Skin of body (tissue), 1 donor: ENCODE measurements at regions not wholly inside any gene's neighbourhood (a gene's known extent, or its start where the extent isn't known, plus 50 kb on each side); places are given as distances from the start of the nearest gene placed in this dataset.

Experiments
- DNase-seq: peaks from one replicate; lab custom pipeline; 2025; lab: John Stamatoyannopoulos, UW

DNA sequence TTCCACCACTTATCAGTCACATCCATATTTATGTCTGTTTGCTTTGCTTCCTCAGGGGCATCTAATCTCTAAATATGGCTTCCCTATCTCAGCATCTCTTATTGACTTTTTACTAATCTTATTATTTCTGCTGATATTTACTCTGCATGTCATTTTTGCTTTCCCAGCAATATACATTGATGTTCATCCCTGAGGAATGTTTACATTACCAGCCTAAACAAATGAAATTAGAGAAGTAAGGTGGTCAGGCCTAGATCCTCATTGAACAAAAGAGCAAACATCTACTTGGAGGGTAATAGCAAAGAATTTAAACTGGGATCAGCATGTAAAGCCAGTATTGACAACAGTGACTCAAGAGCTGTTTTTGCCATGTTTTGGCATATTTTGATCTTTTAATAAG, 546.4 kb downstream of the MMUT start:
- no peak for DNase-seq

DNA sequence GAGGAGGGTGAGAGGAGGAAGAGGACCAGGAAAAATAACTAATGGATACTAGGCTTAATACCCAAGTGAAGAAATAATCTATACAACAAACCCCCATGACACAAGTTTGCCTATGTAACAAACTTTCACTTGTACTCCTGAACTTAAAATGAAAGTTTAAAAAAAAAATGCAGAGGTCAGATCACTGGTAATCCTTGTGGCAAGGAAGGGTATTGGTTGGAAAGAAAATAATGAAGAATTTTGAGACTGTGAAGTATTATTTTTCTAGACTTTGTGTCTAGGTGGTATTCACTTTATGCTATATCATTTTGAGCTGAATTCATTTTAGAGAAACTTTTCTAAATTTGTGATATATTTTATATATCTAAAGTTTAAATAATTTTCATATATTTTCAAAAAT, 547.5 kb downstream of the MMUT start:
- DNase-seq, result no peak

DNA sequence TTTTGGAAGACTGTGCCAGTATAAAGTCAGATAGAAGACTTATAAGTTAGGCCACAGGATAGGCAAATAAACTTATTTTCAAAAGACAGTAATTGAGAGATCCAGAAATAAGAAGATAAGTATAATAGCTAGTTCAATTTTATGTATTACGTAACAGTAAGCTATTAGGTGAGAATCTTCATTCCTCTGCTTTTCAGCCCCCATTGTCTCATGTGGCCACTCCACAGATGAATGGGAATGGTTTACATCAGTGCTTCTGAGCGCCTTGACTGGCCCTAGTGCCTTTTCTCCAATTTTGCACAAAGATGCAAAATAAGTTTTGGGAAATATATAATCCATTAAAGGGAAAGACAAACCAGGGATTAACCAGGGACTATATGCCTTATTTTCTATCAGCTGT, 550.5 kb downstream of the MMUT start:
- no peak for DNase-seq

DNA sequence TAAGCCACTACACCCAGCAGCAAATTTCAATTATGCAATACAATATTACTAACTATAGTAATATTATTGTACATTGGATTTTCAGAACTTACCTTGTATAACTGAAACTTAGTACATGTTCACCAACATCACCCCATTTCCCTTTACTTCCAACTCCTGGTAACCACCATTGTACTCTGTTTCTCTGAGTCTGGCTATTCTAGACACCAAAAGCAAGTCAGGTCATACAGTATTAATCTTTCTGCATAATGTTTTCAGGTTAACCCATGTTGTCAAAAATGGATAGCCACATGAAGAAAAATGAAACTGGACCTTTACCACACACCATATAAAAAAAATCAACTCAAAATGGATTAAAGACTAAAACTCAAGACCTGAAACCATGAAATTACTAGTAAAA, 558.2 kb downstream of the MMUT start:
- DNase-seq, result no peak

DNA sequence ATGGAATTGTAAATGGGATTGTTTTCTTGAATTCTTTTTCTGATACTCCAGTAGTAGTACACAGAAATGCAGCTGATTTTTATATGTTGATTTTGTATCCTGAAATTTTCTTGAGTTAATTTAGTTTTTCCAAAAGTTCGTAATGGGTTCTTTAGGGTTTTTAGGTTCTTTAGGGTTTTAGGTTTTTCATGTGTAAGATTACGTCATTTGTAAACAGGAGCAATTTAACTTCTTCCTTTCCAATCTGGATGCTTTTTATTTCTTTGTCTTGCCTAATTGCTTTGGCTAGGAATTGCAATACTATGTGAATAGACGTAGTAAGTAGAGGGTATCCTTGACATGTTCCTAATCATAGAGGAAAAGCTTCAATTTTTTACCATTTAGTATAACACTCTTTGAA, 568.6 kb downstream of the MMUT start:
- DNase-seq, result no peak

DNA sequence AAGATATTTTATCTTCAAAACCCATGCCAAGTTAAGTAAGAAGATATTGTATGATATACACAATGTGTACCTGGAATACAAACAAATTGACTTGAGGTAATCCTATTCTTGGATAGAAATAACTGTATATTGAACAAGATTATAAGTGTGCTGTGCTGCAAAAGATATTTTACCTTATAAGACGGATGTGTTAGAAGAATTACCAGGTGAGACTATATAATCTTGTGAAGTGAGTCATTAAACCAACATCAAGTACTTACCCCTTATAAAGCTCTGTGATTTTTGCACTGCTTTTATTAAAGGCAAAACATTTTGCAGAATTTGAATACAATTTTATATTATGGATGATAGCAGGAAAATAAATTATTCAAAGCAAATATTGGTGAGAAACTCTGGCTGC, 570.0 kb downstream of the MMUT start:
- DNase-seq, result no peak

DNA sequence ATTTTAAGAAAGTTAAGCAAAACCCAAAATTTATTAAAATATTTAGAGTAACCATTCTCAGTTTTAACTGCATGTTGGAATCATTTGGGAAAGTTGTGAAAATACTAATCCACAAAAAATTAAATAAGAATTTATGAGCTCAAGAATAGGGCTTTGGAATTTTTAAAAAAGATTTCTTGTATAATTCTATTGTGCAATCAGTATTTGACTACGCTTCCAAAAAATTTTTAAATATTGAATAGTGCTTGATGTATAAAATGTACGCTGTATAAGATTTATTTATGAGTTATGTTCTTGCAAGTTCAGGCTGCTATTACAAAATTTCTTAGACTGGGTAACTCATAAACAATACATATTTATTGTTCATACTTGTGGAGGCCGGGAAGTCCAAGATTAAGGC, 571.7 kb downstream of the MMUT start:
- DNase-seq, result no peak

DNA sequence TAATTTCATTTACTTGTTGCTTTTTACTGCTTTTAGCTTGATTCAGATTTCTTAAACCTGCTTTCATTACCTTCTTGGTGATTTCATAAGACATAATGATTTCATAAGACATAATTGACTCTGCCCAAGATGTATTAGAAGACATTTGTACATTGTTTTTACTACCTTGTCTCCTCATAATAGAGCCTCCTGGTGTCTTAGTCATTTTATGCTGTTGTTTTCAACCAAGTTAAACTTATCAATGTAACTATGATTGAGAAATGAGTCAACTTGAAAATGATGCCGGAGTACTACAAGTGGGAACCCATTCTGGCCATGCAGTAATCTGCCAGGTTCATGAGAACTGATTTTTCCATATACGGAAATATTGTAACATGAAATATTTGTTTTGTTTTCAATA, 573.6 kb downstream of the MMUT start:
- DNase-seq, result no peak

DNA sequence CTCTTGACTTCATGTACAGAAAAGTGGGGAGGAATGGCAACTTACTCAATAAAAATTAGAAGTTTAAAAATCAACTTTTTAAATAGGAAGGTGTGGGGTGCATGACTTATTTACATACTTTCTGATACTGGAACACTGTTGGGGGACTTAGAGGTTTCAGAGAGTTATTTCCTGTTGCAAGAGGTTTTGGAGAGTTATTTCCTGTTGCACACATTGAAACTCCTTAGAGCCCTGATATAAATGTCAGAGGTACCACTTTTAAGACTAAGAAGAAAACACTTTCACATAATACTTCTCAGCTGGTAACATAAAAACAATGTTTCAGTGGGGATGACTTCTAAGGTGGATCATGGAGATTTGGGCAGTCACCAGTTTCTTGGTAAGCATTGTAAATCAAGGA, 579.9 kb downstream of the MMUT start:
- DNase-seq, result no peak

DNA sequence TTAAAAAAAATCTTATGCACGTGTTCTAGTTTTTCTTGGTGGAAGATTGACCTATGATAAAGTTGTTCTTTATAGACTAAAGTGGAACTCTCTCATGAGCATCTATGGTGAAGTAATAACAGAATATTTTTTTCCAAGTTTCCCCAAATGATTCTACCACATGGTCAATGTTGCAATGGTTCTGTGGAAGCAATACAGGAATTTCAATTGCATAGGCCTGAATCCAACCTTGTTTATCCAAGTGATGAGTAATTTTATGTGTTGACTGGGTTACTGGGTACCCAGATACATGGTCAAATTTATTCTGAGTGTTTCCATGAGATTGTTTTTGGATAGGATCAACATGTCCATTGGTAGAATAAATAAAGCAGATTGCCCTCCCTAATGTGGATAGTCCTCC, 581.5 kb downstream of the MMUT start:
- no peak for DNase-seq

DNA sequence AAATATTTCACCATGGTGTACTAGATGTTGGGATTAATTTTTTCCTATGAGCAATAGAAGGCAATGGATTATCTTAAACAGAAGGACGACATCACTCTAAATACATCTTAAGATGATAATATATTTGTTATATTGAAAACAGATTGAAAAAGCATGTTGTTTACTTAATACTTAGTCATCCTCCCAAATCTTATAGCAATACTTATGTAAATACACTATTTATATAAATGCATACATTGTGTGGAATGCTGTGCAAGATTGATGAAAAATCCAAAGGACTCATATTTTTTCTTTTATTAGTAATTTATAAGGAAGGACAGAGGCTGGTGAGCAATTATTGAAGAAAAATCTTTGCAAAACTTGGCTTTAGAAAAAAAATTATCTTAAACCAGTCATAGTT, 593.5 kb downstream of the MMUT start:
- no peak for DNase-seq

DNA sequence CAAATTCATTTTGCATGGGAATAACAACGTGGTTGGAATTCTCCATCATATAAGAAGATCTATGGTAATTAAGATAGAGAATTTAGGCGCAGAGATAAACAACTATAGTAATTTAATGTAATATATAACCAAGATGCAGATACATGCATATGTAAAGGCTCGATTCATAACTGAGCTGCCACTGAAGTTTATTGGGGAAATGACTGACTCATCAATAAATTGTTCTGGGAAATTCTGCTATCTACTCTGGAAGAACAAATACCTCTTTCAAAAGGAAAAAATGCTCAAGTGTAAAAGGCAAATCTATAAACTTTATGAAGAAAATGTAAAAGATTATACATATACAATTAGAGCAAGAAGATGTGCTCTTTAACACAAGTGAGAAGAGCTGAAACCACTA, 596.4 kb downstream of the MMUT start:
- no peak for DNase-seq

DNA sequence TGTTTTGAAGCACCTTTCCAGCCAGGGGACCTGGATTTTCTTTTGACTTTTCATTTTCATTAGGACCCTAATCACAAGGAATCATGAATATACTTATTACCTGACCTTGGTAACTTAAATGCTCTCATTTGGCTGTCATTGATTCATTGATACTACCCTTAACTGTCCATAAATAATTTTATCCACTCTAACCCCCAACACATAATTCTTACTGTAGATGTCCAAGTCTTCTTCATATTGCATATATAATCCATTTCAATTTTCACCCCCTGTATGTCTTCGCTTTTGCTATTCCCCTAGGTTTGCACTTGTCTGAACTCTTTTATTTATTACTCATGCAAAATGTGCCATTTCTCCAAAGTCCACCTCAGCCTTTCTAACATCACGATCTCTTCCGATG, 602.9 kb downstream of the MMUT start:
- no peak for DNase-seq

DNA sequence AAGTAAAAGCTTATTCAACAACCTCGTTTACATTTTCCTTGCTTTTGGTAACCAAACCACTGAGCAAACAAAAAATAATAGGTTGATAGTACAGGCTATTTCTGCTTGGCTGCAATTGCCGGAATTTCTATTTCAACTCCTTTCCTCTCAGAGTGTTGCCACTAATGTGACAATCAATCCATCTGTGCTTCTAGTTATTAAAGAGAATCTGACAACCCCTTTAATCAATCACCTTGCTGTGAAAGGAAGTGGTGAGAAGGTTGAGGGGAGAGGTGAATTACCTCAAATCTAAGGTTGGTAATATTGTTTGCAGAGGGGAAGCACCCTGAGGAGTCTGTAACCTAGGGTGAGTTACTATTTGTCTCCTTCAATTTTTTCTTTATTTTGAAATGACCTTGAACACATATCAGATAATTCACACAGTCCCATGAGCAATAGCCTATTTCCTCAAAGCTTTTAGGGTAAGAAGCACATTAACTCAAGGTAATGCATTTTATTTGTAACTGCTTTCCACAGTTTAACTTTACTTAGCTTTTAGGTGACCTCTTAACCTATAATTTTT, 603.4 kb downstream of the MMUT start:
- DNase-seq, result no peak

DNA sequence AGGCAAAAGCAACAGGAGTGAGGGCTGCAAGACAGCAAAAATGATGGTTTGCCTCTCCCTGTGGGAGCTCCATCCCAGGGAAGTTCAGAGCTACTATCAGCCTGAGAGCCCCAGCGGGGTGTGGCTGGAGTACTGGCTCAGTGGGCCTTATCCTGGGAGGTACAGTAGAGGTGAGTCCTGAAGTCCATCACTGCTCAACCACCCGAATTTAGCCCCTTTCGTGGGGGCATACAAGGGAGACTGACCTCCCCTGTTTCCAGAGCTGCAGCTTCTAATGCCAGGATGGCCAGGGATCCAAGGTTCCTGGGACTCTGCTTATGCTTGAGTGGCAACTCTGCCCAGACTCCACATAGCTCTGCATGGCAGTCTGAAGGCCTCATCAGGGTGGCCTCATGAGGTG, 617.8 kb downstream of the MMUT start:
- no peak for DNase-seq

DNA sequence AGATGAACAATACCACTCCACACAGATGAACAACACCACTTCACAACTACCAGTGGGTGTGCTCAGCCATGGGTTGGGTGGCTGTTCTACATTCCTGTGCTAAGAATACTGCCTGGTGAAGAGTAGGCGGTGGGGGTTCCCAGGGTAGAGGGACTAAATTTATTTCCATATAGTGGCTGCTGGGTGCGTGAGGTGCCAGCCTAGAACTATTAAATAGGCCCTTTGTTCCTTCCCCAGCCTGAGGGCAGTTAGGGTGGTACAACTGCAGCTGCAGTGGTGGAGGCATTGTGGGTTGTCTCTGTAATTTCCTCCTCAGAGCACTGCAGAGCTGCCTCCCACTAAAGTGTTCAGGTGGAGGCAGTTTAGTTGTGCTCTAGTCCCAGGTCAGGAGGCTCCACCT, 618.4 kb downstream of the MMUT start:
- DNase-seq, result no peak

DNA sequence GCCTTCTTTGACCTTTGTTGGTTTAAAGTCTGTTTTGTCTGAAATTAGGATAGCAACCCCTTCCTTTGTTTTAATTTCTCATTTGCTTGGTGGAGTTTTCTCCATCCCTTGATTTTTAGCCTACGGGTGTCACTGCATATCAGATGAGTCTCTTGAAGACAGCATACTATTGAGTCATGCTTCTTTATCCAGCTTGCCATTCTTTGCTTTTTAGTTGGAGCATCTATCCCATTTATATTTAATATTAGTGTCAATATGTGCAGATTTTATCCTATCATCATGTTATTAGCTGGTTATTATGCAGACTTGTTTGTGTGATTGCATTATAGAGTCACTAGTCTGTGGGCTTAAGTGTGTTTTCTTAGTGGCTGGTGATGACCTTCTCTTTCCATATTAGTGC, 622.2 kb downstream of the MMUT start:
- DNase-seq, result no peak

DNA sequence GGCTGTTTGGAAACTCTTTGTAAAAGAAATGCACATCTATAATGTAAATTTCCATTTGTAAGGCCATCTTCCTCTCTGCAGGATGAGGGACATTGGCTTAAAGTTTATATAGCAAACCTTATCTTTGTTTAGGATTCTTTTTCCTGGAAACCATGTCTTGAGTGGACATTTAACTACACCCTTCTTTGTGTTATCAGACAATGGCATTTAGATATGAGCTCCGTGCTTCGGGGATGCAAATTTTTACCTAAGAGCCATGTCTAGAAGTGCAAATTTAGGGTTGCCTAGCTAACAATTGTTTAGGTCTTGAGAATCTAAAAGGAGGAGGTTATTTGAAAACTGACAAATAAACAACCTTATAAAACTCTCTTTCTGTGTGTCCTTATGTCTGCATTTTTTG, 623.8 kb downstream of the MMUT start:
- no peak for DNase-seq

DNA sequence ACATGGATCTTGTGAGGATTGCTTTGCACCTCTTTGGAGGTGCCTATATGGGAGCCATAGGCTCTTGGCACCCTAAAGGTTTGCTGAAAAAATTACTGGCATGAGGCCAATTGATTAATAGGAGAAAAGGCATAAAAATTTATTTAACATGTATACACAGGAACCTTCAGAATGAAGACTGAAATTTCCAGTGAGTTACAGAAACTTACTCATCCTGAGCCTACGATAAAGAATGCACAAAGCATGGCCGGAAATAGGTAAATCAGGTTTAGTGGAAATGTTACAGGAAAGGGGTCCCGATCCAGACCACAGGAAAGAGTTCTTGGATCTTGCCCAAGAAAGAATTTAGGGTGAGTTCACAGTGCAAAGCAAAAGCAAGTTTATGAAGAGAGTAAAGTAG, 625.3 kb downstream of the MMUT start:
- DNase-seq, result no peak

DNA sequence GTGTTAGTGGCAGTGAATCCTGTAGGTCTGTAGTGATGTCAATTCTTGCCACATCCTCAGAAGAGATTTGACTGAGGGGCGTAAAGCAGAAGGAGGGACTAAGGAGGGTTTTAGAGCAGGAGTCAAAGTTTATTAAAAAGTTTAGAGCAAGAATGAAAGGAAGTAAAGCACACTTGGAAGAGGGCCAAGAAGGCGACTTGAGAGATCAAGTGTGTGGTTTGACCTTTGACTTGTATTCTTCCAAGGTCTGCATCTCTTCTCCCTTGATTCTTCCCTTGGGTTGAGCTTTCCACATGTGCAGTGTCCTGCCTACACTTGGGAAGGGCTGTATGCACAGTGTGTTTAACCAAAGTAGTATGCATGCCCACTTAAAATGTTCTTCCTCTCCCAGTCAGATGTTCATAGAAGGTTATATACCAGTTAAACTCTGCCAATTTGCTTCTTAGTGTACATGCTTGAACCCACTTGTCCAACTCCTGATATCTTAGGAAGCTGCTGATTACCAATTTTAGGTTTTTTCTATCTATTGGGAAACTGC, 627.6 kb downstream of the MMUT start:
- no peak for DNase-seq

DNA sequence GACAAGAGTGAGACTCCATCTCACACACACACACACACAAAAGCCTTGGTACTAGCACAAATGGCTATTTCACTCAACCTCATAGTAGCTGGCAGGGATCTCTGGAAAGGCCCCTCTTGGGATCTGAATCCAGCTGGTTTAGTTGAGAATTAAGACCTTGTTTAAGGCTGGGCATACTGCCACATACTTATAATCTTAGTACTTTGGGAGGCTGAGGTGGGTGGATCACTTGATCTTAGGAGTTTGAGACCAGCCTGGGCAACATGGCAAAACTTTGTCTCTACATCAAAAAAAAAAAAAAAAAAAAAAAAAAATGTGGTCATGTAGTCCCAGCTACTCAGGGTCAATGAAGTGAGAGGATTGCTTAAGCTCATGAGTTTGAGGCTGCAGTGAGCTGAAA, 628.3 kb downstream of the MMUT start:
- DNase-seq, result no peak

DNA sequence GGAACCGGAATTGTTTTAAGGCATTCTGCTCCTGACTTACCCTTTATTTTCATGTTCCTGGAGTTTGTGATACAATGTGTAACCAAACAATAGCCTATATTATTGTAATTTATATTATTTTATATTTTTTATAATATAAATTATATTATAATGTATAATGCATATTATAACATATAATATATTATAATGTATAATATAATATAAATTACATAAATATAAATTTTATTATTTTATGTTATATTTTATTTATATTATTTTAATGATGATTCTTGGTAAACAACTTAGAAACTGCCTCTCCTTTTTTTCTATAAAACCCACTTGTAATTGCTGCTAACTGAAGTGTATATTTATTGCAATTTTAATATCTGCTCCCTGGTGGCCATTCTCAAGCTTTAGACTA, 629.1 kb downstream of the MMUT start:
- no peak for DNase-seq

DNA sequence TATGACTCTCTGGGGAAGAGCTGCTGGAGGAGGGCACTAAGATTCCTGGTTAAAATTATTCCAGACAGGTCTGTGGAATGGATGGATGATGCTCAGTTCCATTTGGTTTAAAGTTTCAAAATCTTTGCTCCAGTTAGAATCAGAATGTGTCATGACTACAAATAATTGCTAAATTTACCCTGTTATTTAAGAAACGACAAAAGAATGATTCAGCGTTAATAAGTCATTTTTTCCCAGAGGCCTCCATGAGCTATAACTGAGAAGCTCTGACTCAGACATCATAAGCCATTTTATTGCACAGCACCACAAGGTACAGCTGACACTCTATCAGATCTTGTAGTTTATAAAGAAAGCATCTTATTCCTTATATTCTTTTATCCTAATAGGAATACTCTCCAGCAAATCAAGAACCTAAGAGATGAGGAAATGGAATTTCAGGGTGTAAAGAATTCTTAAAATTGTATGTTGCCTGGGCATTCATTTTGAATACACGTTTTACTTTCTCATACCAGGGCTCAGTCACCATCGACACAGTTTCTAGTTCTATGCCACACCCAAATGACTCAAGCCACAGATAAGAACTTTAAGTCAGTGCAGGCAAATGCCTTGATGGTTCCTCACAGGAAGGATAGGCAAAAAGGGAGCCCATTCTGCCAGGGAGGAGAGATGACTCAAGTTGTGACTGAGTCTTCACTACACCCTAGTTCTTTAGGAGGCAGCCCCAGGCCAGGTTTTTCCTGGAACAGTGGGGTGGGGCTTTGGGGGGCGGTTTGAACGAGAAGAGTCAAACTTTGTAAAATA, 636.0 kb downstream of the MMUT start:
- DNase-seq, result no peak

DNA sequence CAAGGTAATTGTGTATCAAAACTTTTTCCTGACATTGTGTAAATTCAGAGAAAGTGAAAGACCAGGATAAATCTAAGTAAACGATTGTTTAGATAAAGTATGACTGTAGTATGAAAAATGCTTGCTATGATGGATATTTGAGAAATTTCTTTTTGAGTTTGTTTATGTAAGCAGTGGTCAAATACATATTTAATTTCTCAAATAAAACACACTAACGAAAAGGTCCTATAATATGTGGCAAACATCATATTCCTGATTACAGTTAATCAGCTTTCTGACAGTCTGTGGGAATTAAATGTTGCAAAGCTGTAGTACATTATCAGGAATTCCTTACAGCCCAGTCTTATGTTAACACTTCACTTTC, 636.9 kb downstream of the MMUT start:
- DNase-seq, result no peak
